ENCODE measurements at regions not wholly inside any gene's neighbourhood (a gene's known extent, or its start where the extent isn't known, plus 50 kb on each side); places are given as distances from the start of the nearest gene placed in this dataset.

DNA sequence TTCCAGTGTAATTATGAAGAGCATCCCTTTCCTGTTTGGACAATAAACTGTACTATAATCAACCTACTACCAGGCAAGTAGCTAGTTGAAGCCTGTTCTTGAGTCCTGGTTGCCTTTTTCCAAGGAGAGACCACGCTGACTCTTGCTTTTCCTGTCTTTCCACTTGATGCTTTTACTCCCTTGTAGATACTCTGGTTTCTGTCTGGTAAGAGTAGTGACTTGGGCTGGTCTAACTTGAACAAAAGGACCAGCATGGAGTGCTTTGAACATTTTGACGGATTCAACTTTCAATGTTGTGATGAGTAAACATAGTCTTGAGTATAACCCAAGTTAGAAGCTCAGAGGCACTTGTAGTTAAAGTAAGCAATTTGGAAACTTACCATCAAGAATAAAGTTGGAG, 464.3 kb downstream of the GADD45G start:
- TF ChIP-seq POLR2A (IDR thresholded peaks at IDR 0.05; ENCODE audit: low read length), result no peak
- TF ChIP-seq GATA1 (IDR thresholded peaks at IDR 0.05; ENCODE audit: low read depth, low read length), result no peak
